Transverse colon (tissue), 3 donors: ENCODE measurements at regions not wholly inside any gene's neighbourhood (a gene's known extent, or its start where the extent isn't known, plus 50 kb on each side); places are given as distances from the start of the nearest gene placed in this dataset.

Source experiments
- CTCF ChIP-seq, 5 experiments: fragments of 200-600 bp in 3 of 5; fragments of 450-650 bp in 2 of 5; sonication (generic) in 3 of 5; IDR thresholded peaks; 1 replicate in 2 of 5; 2 replicates in 3 of 5; pipeline ENCODE4 v1.5.1; 2016 to 2017; ENCODE audit warnings: antibody characterized with exemption in 5 of 5, inconsistent platforms in 3 of 5, mild to moderate bottlenecking in 2 of 5, moderate library complexity in 1 of 5
- EP300 ChIP-seq: sonication (generic); formaldehyde crosslinking; IDR thresholded peaks from one replicate; pipeline ENCODE4 v1.6.1; 2017; ENCODE audit warnings: antibody characterized with exemption, low read depth

- no peak for TF ChIP-seq CTCF (IDR thresholded peaks at IDR 0.05)
- TF ChIP-seq EP300, result no peak
Observed at GRCh38 chr19:28602675-28603298, 610.2 kb downstream of the UQCRFS1 start.
